Suppressor macrophage treated with lipopolysaccharide for 4 hours (primary cell): ENCODE measurements at regions not wholly inside any gene's neighbourhood (a gene's known extent, or its start where the extent isn't known, plus 50 kb on each side); places are given as distances from the start of the nearest gene placed in this dataset.
"Not testable (repeated sequence)": the region's sequence is repeated elsewhere in the genome, so short reads cannot be mapped to it uniquely, and the experiment has no call there.

Experiments
- DNase-seq: peaks from one replicate; pipeline ENCODE4 v3.0.0-alpha.2; 2020

GRCh38 chrX:74251006-74251930 is 52.7 kb upstream of the ZCCHC13 start:
- DNase-seq: peak; percentile 80

GRCh38 chrX:74250574-74250973 is 53.4 kb upstream of the ZCCHC13 start:
- no peak for DNase-seq

GRCh38 chrX:74249963-74250362 is 54.0 kb upstream of the ZCCHC13 start:
- DNase-seq: no peak

- DNase-seq: no peak
Measured at GRCh38 chrX:74248889-74249288, 55.1 kb upstream of the ZCCHC13 start.

GRCh38 chrX:74246524-74246923 is 57.5 kb upstream of the ZCCHC13 start:
- peak; percentile 25 for DNase-seq

GRCh38 chrX:74242484-74243138 is 61.4 kb upstream of the ZCCHC13 start:
- DNase-seq: no peak

GRCh38 chrX:74242050-74242449 is 61.9 kb upstream of the ZCCHC13 start:
- no peak for DNase-seq

- DNase-seq: no peak
Measured at GRCh38 chrX:74238771-74239170, 65.2 kb upstream of the ZCCHC13 start.

GRCh38 chrX:74234818-74235217 is 69.2 kb upstream of the ZCCHC13 start:
- DNase-seq: no peak

GRCh38 chrX:74232859-74233258 is 71.1 kb upstream of the ZCCHC13 start:
- DNase-seq: peak; percentile 17

- DNase-seq: no peak
Measured at GRCh38 chrX:74231625-74232024, 72.4 kb upstream of the ZCCHC13 start.

- no peak for DNase-seq
Measured at GRCh38 chrX:74230094-74230493, 73.9 kb upstream of the ZCCHC13 start.

- no peak for DNase-seq
Measured at GRCh38 chrX:74225111-74225510, 78.9 kb upstream of the ZCCHC13 start.

GRCh38 chrX:74220277-74220676 is 83.7 kb upstream of the ZCCHC13 start:
- no peak for DNase-seq

- DNase-seq: no peak
Measured at GRCh38 chrX:74218895-74219294, 85.1 kb upstream of the ZCCHC13 start.

GRCh38 chrX:74216421-74216820 is 87.6 kb upstream of the ZCCHC13 start:
- no peak for DNase-seq

- DNase-seq: no peak
Measured at GRCh38 chrX:74211911-74212310, 92.1 kb upstream of the ZCCHC13 start.

- DNase-seq: no peak
Measured at GRCh38 chrX:74207539-74207938, 96.4 kb upstream of the ZCCHC13 start.

- DNase-seq: no peak
Measured at GRCh38 chrX:74195605-74196004, 108.4 kb upstream of the ZCCHC13 start.

- DNase-seq: no peak
Measured at GRCh38 chrX:74195120-74195519, 108.9 kb upstream of the ZCCHC13 start.

GRCh38 chrX:74187211-74187610 is 116.8 kb upstream of the ZCCHC13 start:
- DNase-seq: no peak

- not testable (repeated sequence) for DNase-seq
Measured at GRCh38 chrX:74183047-74183446, 120.9 kb upstream of the ZCCHC13 start.

GRCh38 chrX:74181976-74182375 is 122.0 kb upstream of the ZCCHC13 start:
- DNase-seq: not testable (repeated sequence)

- DNase-seq: no peak
Measured at GRCh38 chrX:74180716-74181115, 123.3 kb upstream of the ZCCHC13 start.
